Fibroblast of villous mesenchyme (primary cell): ENCODE measurements at regions not wholly inside any gene's neighbourhood (a gene's known extent, or its start where the extent isn't known, plus 50 kb on each side); places are given as distances from the start of the nearest gene placed in this dataset.
A peak's percentile ranks its signal among the peaks of the same experiment; 100 is the strongest.

Experiments
- DNase-seq: peaks from one replicate; pipeline ENCODE4 v3.0.0-alpha.2; 2010; ENCODE audit warnings: low read depth
- H3K4me3 ChIP-seq: 2 replicates; pipeline ENCODE4 v1.5.1; 2011; ENCODE audit warnings: low read depth, mild to moderate bottlenecking, low read length
- TF ChIP-seq, protein P1 (sequence below): IDR thresholded peaks from 2 replicates; pipeline ENCODE4 v1.5.1; 2012; ENCODE audit warnings: low read depth, mild to moderate bottlenecking, low read length; ENCODE audit not compliant: insufficient read depth

DNA sequence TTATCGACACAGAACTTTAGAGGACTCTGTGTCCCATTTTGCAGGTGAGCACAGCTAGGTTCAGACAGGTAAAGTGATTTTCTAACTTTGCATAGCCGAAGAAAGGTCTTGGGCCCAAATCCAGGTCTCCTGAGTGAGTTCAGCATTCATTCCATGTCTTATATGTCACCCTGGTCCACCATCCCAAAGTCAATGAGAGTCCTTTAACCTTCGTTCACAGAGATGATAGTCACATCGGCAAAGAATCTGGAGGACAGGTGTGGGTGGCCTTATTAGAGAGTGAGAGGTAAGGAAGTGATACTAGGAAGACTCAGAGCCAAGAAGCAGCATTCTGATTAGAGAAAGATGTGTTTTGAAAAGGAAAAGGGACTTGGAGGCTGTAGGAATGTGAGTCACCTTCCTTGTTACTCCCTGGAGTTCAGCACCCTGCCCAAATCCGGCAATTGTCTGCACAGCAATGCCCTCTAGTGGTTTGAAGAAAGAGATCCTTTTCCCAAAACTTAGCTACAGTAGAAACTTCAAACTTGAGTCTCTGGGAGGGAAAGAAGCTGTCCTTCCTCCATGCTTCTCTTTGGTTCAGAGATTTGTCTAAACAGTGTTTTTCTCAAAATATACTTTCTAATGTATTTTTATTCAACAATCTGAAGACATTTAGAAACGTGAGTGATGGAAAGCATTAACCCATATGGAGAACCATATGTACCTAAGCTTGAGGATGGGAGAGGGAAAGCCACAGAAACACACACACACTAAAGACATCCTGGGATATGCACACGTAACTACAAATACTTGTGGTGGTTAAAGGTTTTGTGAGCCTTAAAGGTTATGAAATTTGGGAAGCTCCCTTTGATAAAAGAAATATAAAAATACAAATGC is 96.4 kb upstream of the SHISA6 start:
- no peak overlapping the region for H3K4me3 ChIP-seq
- TF ChIP-seq, protein P1, sequence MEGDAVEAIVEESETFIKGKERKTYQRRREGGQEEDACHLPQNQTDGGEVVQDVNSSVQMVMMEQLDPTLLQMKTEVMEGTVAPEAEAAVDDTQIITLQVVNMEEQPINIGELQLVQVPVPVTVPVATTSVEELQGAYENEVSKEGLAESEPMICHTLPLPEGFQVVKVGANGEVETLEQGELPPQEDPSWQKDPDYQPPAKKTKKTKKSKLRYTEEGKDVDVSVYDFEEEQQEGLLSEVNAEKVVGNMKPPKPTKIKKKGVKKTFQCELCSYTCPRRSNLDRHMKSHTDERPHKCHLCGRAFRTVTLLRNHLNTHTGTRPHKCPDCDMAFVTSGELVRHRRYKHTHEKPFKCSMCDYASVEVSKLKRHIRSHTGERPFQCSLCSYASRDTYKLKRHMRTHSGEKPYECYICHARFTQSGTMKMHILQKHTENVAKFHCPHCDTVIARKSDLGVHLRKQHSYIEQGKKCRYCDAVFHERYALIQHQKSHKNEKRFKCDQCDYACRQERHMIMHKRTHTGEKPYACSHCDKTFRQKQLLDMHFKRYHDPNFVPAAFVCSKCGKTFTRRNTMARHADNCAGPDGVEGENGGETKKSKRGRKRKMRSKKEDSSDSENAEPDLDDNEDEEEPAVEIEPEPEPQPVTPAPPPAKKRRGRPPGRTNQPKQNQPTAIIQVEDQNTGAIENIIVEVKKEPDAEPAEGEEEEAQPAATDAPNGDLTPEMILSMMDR: peak; percentile 29
- DNase-seq: peak; percentile 2

DNA sequence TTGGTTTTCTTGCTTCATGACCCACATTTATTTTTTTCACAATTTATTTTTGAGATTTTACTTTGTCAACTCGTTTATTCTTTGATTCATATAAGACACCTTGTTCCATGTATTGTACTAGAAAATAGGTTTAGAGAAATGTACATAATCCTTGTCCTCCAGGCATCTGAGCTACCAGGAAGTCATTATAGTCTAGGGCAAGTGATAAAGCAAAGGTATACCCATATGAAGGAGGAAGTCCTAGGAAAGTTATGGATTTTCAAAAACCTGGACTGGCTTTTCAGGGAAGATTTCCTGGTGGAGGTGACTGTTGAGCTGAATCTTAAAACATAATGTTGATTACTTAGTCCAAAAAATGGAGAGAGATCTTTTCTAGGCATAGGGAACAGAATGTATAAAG is 98.8 kb upstream of the SHISA6 start:
- H3K4me3 ChIP-seq: no peak overlapping the region
- TF ChIP-seq, protein P1: no peak
- no peak for DNase-seq

GRCh38 chr17:11140501-11140900 is 100.5 kb upstream of the SHISA6 start:
- TF ChIP-seq, protein P1: no peak
- no peak overlapping the region for H3K4me3 ChIP-seq
- DNase-seq: no peak

DNA sequence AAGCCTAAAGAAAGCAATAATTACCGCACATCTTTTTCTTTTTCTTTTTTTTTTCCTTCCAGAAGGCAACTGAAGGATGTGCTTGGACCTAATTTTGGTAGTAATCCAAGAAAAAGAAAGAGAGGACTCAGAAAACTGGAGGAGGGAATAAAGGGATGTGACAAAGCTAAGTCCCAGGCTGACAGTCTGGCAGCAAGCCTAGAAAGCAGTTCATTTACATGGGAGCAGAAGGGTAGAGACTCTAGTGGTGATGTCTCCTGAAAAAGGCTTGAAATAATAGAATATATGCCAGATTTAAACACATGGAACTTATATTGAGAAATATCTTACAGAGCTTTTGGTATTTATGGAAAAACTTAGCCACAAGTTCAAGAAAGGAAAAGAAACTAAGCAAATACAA is 101.0 kb upstream of the SHISA6 start:
- no peak overlapping the region for H3K4me3 ChIP-seq
- no peak for DNase-seq
- TF ChIP-seq, protein P1: no peak

DNA sequence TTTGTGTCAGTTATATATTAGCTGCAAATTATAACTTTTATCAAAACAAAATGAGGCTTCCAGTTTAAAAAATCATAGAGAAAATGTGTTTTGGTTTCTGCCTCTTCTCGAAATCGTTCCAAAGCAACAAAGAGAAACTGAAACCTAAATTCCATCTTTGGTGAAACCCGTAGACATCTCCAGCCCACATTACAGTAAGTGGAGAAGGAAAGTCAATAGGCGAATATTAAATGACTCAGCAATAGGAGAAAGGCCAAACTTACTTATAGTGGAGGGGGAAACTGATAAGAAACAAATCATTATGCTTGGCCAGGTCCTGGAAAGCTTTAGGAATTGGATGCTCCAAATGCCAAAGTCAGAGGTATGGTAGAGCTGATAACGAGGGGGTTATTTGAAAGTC is 103.0 kb upstream of the SHISA6 start:
- no peak for DNase-seq
- TF ChIP-seq, protein P1: no peak
- no peak overlapping the region for H3K4me3 ChIP-seq

DNA sequence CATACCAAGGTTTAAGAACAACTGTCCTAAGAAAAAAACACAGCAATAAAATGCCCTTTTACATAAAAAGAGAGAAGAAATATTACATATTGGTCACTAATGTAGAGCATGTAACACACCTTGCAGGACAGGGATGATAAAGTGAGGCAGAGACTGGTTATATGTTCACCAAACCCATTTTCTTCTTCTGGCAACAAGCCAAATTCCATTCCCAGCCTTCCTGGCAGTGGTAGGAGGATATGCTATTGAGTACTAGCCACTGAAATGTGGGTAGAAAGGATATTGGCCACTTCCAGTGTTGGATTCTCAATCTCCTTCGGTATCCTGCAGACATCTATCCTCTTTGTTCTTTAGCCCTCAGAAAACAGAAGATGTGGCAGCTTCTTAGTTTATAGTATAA is 105.2 kb upstream of the SHISA6 start:
- DNase-seq: no peak
- TF ChIP-seq, protein P1: no peak
- H3K4me3 ChIP-seq: no peak overlapping the region
